ENCODE measurements at regions not wholly inside any gene's neighbourhood (a gene's known extent, or its start where the extent isn't known, plus 50 kb on each side); places are given as distances from the start of the nearest gene placed in this dataset.
"Not testable (repeated sequence)": the region's sequence is repeated elsewhere in the genome, so short reads cannot be mapped to it uniquely, and the experiment has no call there.

GRCh38 chr4:148852092-148852699, 410.0 kb upstream of the NR3C2 start:
- no peak for DNase-seq

DNA sequence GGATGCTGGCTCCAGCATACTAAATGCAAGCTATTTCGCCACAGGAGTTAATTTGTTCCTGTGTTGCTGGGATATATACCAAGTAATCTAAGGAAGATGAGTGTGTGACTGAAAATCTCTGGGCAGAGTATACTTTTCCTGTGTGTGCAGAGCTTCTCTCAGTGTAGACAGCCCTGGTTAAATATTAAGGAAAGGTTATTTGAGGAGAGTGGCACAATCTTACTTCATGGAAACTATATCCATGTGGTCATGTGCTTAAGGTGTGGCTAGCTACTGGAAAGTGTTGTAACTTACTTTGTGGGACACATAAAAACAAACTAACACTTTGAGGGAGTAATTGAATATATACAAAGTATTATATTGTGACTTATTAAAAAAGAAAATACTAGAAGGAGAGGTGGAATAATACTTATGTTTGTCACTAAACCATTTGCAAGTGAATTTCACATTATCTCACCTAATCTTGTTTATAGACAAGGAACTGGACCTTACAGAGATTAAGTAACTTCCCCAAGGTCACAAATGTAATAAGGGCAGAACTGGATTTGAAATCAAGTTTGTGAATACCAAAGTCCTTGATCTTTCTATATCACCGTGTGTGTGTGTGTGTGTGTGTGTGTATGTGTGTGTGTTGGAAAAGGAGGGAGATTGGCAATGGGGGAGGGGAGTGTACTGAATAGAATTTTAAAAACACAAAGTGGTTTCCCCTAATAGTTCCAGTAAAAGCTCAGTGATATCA, 408.2 kb upstream of the NR3C2 start:
- no peak for DNase-seq

DNA sequence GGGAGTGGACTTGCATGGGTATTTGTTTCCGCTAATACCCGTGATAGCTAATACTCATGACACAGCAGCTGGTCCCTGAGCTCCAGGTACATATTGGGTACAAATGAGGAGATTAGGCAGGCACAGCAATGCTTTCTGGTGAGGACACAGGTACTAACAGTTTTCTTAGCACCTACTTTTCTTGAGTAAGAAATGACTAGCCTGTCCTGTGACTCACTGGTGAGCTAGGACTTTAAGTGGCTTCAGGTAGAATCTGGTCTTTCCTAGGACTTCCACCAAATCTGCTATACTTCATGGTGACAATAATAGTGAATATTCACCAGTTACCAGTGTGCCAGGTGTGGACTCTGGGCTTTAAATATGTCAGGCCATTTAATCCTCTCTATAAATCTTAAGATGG, 407.4 kb upstream of the NR3C2 start:
- no peak for DNase-seq

- no peak for DNase-seq
These were observed 405.5 kb upstream of the NR3C2 start for GRCh38 chr4:148847544-148848255.

DNA sequence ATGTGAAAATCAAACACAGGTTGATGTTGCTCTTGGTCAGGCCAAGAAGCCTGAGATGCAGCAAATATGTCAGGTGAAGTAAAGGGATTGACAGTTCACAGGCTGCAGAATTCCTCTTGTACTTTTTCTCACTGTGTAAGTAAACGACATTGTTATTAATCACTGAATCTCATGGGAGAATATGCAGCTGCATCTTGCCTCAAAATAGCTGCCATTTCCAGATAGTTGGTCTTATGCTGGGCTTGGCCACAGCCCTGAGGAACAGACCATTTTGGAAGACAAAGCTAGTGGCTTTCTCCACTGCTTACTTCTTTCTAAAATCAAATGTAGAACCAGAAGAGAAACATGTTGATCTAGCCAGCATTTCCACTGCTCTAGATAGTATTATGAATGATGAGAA, 403.4 kb upstream of the NR3C2 start:
- no peak for DNase-seq

- no peak for DNase-seq
These were observed 401.4 kb upstream of the NR3C2 start for GRCh38 chr4:148843625-148844024.

DNA sequence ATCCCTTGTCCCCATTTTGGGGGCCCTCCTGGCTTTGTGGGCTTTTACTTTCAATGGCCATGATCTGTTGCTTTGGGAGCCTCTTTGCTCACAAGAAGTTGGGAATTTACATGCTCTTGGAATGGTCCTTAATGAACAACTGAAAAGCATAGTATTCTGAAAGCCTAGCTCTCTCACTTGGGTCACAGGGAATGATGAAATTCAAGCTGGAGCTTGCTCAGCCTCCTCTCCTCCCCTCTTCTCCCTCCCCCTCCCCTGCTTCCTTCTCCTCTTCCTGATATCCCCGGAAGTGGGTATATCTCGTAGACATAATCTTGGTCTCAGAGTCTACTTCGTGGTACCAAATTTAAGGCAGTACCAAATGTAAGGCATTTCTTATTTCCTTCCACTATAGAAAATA, 400.6 kb upstream of the NR3C2 start:
- DNase-seq, result no peak

GRCh38 chr4:148837571-148837970, 395.4 kb upstream of the NR3C2 start:
- not testable (repeated sequence) for DNase-seq

DNA sequence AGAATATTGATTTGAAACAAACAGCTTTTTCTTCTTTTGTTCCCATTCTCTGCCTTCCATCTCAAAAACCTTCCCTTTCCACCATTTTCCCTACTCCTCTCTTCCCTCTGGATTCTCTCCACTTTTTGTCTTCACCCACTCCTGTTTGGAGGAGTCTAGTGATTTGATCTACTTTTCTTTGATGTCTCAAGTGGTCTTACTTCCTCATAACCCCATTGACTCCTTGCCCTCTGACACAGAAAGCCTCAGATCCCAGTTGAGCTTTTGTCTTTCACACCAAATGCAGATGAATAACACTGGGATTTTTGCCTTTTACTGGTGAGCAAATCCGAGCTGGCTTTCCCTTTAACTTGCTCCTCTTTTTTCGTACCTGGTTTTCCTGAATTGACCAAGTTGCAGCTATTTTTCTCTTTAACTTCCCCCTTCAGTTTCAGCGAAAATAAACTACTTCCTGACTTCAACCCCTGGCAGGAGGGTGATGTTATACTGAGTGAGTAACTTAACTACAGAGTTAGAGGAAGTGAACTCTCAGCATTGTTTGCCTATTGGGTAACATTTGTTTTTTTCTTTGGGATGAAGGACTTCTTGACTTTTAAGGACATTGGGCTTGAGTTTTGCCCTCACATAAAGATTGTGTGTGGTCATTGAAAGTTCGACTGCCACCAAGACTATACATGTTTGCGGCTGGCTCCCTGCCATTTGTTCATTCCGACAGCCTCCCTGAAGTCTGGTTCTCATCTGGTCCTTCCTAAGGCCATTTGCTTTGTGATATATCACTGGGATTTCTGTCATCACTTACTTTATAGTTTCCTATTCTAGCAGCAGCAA, 392.8 kb upstream of the NR3C2 start:
- peak; percentile 74 for DNase-seq

- DNase-seq, result peak; percentile 20
These were observed 389.7 kb upstream of the NR3C2 start for GRCh38 chr4:148831945-148832344.

DNA sequence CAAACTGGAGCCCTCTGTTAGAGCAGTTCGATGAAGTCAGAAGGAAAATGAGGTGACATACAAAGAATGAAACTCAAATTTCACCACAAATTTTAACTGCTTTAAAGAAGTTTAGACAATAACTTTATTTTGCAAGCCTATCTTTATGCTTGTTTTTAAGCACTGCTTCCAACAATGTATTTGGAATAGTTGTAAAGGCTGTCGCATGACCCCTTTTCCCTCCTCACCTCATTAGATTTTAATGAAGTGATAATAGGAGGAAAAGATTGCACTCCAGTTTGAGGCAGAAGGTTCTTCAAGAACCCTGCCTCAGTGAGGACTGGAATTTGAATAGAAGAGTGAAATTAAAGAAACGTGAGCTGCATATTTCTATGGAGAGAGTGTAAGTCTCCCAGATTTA, 386.1 kb upstream of the NR3C2 start:
- DNase-seq, result no peak

- DNase-seq, result no peak
These were observed 385.6 kb upstream of the NR3C2 start for GRCh38 chr4:148827781-148828180.

- DNase-seq, result no peak
These were observed 381.2 kb upstream of the NR3C2 start for GRCh38 chr4:148823419-148823769.

- DNase-seq, result no peak
These were observed 380.6 kb upstream of the NR3C2 start for GRCh38 chr4:148822572-148823418.

DNA sequence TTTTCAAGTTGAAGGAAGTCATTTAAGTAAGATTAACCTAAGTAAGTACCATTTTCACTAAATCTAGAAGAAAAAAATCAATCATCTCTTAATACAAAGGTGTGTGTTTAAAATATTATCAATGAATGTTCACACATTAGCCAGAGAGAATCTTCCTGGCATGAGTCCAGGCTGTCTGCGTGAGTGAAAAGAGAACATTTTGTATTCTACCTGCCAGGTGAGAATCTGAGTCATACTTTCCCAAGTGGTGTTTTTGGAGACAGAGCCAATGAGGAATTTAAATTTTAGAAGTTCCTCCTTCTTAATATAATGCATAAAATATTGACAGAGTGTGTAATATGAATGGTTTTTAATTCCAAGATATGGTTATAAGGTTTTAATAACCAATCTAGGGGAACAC, 371.8 kb upstream of the NR3C2 start:
- DNase-seq, result no peak

GRCh38 chr4:148813289-148813688, 371.1 kb upstream of the NR3C2 start:
- DNase-seq, result no peak

DNA sequence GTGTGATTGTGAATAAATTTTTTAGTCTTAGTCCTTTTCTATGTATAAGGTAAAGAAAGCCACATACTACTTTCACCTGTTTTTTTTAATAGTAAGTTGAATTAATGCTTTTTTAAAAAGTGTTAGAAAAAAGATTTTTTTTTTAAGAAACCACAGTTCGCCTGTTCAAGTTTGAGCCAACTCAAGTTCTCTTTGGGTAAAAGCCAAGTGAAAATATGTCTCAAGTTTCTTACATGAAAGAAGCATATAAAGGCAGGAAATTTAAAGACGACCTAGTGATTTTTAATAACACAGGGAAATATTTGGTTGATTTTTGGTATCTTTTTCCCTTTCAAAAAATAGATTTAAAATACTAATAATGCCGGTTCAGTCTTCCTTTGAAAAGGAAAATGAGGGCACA, 369.9 kb upstream of the NR3C2 start:
- DNase-seq, result no peak

- no peak for DNase-seq
These were observed 368.2 kb upstream of the NR3C2 start for GRCh38 chr4:148810461-148810860.

DNA sequence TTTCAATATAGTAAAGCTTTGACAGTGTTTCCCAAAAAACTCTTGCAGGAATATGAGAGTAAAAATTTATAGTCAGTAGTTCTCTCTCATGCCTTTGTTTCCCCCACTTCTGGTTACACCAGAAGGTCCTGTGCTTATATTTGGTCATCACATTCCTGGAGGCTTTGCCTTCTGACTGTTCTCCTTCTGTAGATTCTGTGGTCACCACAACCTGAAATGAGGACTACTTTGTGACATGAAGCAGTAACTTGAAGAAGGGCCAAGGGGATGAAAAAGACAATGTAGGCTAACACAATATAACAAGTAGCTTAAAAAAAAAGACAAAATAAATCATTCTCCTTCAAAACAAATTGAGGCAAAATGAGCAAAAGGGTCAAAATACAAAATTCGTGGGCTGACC, 366.2 kb upstream of the NR3C2 start:
- no peak for DNase-seq

- no peak for DNase-seq
These were observed 358.7 kb upstream of the NR3C2 start for GRCh38 chr4:148800940-148801339.

DNA sequence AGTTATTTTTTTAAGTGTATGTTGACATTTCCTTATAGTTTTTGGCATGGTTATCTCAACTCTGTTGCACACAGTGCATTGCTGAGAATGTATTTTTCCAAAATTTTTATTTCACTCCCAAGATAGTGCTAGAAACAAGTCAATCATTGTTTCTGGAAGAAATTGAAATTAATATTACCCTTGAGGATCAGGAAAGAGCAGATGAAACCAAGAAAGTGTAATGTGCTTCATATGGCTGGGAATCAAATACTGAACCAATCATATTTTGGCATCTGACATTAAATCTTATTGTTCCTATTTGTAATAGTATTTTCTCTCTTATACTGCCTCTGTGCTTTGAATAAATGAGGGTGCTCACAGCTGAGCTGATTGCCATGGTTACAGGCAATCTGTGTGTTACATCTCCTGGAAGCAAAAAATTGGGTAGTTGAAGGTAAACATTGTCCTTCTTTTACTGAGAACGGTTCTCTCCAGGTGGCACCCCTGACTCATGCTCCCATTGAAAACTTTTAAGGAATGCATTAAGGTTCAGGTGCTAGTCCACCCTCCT, 358.2 kb upstream of the NR3C2 start:
- no peak for DNase-seq

Measured in suppressor macrophage treated with lipopolysaccharide for 4 hours (primary cell).